ENCODE measurements at regions not wholly inside any gene's neighbourhood (a gene's known extent, or its start where the extent isn't known, plus 50 kb on each side); places are given as distances from the start of the nearest gene placed in this dataset.
"Not testable (repeated sequence)": the region's sequence is repeated elsewhere in the genome, so short reads cannot be mapped to it uniquely, and the experiment has no call there.

GRCh38 chr14:105581551-105582341 is 55.4 kb downstream of the TMEM121 start:
- DNase-seq = no peak

GRCh38 chr14:105582639-105583038 is 56.3 kb downstream of the TMEM121 start:
- DNase-seq = no peak

- not testable (repeated sequence) for DNase-seq
These were observed 57.5 kb downstream of the TMEM121 start for GRCh38 chr14:105583914-105584313.

- not testable (repeated sequence) for DNase-seq
These were observed 58.9 kb downstream of the TMEM121 start for GRCh38 chr14:105585290-105585689.

GRCh38 chr14:105585722-105586121 is 59.3 kb downstream of the TMEM121 start:
- not testable (repeated sequence) for DNase-seq

- not testable (repeated sequence) for DNase-seq
These were observed 59.9 kb downstream of the TMEM121 start for GRCh38 chr14:105586144-105586872.

- DNase-seq = not testable (repeated sequence)
These were observed 60.7 kb downstream of the TMEM121 start for GRCh38 chr14:105587034-105587433.

- DNase-seq = not testable (repeated sequence)
These were observed 61.3 kb downstream of the TMEM121 start for GRCh38 chr14:105587482-105588235.

GRCh38 chr14:105588236-105588860 is 62.0 kb downstream of the TMEM121 start:
- no peak for DNase-seq

GRCh38 chr14:105589161-105589925 is 63.0 kb downstream of the TMEM121 start:
- no peak for DNase-seq

GRCh38 chr14:105589926-105590185 is 63.5 kb downstream of the TMEM121 start:
- DNase-seq = not testable (repeated sequence)

GRCh38 chr14:105591052-105591451 is 64.7 kb downstream of the TMEM121 start:
- no peak for DNase-seq

GRCh38 chr14:105591792-105592341 is 65.5 kb downstream of the TMEM121 start:
- not testable (repeated sequence) for DNase-seq

GRCh38 chr14:105592646-105593045 is 66.3 kb downstream of the TMEM121 start:
- DNase-seq = not testable (repeated sequence)

GRCh38 chr14:105595346-105595745 is 69.0 kb downstream of the TMEM121 start:
- not testable (repeated sequence) for DNase-seq

GRCh38 chr14:105596374-105596773 is 70.0 kb downstream of the TMEM121 start:
- not testable (repeated sequence) for DNase-seq

GRCh38 chr14:105598040-105598763 is 71.8 kb downstream of the TMEM121 start:
- not testable (repeated sequence) for DNase-seq

GRCh38 chr14:105598925-105599586 is 72.7 kb downstream of the TMEM121 start:
- not testable (repeated sequence) for DNase-seq

- DNase-seq = not testable (repeated sequence)
These were observed 74.0 kb downstream of the TMEM121 start for GRCh38 chr14:105600195-105600938.

Measured in left kidney (tissue), 1 donor.